Fibroblast of lung (primary cell): ENCODE measurements at regions not wholly inside any gene's neighbourhood (a gene's known extent, or its start where the extent isn't known, plus 50 kb on each side); places are given as distances from the start of the nearest gene placed in this dataset.

ENCODE experiments used
- DNase-seq, 2 donors: peaks; one replicate each; pipeline versions ENCODE4 v3.0.0 to v3.0.0-alpha.2; 2010; ENCODE audit warnings: low read depth in 2 of 2
- H2AFZ ChIP-seq: 2 replicates; pipeline ENCODE4 v1.5.1; 2012; ENCODE audit warnings: low read length, control low read depth, inconsistent platforms
- H3K27ac ChIP-seq: 2 replicates; pipeline ENCODE4 v1.5.1; 2011; ENCODE audit warnings: low read length, control low read depth; ENCODE audit not compliant: insufficient read depth
- H3K27me3 ChIP-seq: 2 replicates; pipeline ENCODE4 v1.5.1; 2011; ENCODE audit warnings: mild to moderate bottlenecking, low read length; ENCODE audit not compliant: control insufficient read depth, insufficient read depth
- H3K36me3 ChIP-seq: 2 replicates; pipeline ENCODE4 v1.5.1; 2011; ENCODE audit warnings: low read length; ENCODE audit not compliant: control insufficient read depth, insufficient read depth
- H3K4me1 ChIP-seq: 2 replicates; pipeline ENCODE4 v1.5.1; 2011; ENCODE audit warnings: low read length; ENCODE audit not compliant: control insufficient read depth, insufficient read depth; ENCODE audit errors: extremely low read depth
- H3K4me2 ChIP-seq: 2 replicates; pipeline ENCODE4 v1.5.1; 2011; ENCODE audit warnings: low read length, control low read depth; ENCODE audit not compliant: insufficient read depth; ENCODE audit errors: extremely low read depth
- H3K4me3 ChIP-seq, 4 experiments: fragments of 200-600 bp in 1 of 4; sonication (generic) in 1 of 4; replicated peaks in 1 of 4; 2 replicates each; pipeline ENCODE4 v1.5.1; 2011 to 2016; ENCODE audit warnings: low read length in 4 of 4, low read depth in 3 of 4, mild to moderate bottlenecking in 3 of 4, control low read depth in 2 of 4, inconsistent platforms in 1 of 4, mixed read lengths in 1 of 4; ENCODE audit not compliant: insufficient read depth in 1 of 4; ENCODE audit errors: control extremely low read depth in 1 of 4
- H3K79me2 ChIP-seq: 2 replicates; pipeline ENCODE4 v1.5.1; 2012; ENCODE audit warnings: mild to moderate bottlenecking, low read length, inconsistent platforms; ENCODE audit not compliant: control insufficient read depth, insufficient read depth
- H3K9ac ChIP-seq: 2 replicates; pipeline ENCODE4 v1.5.1; 2011; ENCODE audit warnings: mild to moderate bottlenecking, low read length, control low read depth; ENCODE audit not compliant: insufficient read depth
- H3K9me3 ChIP-seq: 2 replicates; pipeline ENCODE4 v1.5.1; 2012; ENCODE audit warnings: low read depth, low read length; ENCODE audit not compliant: control insufficient read depth, insufficient read depth
- H4K20me1 ChIP-seq: 2 replicates; pipeline ENCODE4 v1.5.1; 2011; ENCODE audit warnings: low read length; ENCODE audit not compliant: control insufficient read depth, insufficient read depth; ENCODE audit errors: extremely low read depth
- EZH2 ChIP-seq: IDR thresholded peaks from 2 replicates; pipeline ENCODE4 v1.5.1; 2012; ENCODE audit warnings: low read length, control low read depth, mild to moderate bottlenecking; ENCODE audit errors: missing control alignments
- TF ChIP-seq, protein P1 (sequence below), 2 donors: IDR thresholded peaks in 1 of 2; conservative IDR thresholded peaks in 1 of 2; 1 replicate in 1 of 2; 2 replicates in 1 of 2; pipeline ENCODE4 v1.5.1; 2011 to 2012; ENCODE audit warnings: low read length in 2 of 2, control low read depth in 1 of 2, inconsistent platforms in 1 of 2, low read depth in 1 of 2, mild to moderate bottlenecking in 1 of 2

GRCh38 chr22:48147404-48147803 is 1385.0 kb downstream of the TBC1D22A start:
- Histone ChIP-seq H2AFZ (no peak overlapping the region), H4K20me1 (no peaks in the 10 kb centered on the region), H3K36me3 (no peaks in the 10 kb centered on the region), H3K27me3 (no peaks in the 10 kb centered on the region), H3K79me2 (no peaks in the 10 kb centered on the region), H3K4me1 (no peaks in the 10 kb centered on the region), H3K4me2 (no peak overlapping the region), H3K27ac (no peak overlapping the region), H3K4me3 (no peak overlapping the region), H3K9ac (no peak overlapping the region), H3K9me3 (no peaks in the 10 kb centered on the region)
- no peak for TF ChIP-seq EZH2
- TF ChIP-seq, protein P1, sequence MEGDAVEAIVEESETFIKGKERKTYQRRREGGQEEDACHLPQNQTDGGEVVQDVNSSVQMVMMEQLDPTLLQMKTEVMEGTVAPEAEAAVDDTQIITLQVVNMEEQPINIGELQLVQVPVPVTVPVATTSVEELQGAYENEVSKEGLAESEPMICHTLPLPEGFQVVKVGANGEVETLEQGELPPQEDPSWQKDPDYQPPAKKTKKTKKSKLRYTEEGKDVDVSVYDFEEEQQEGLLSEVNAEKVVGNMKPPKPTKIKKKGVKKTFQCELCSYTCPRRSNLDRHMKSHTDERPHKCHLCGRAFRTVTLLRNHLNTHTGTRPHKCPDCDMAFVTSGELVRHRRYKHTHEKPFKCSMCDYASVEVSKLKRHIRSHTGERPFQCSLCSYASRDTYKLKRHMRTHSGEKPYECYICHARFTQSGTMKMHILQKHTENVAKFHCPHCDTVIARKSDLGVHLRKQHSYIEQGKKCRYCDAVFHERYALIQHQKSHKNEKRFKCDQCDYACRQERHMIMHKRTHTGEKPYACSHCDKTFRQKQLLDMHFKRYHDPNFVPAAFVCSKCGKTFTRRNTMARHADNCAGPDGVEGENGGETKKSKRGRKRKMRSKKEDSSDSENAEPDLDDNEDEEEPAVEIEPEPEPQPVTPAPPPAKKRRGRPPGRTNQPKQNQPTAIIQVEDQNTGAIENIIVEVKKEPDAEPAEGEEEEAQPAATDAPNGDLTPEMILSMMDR (conservative IDR thresholded peaks at IDR 0.05 in 1 of 2, IDR thresholded peaks at IDR 0.05 in 1 of 2; ENCODE audit: low read depth in 1 of 2, low read length in 2 of 2) = no peak
- no peak for DNase-seq

GRCh38 chr22:48146426-48146825 is 1384.0 kb downstream of the TBC1D22A start:
- Histone ChIP-seq H3K4me3 (no peak overlapping the region), H3K79me2 (no peaks in the 10 kb centered on the region), H3K27me3 (no peaks in the 10 kb centered on the region), H3K9me3 (no peaks in the 10 kb centered on the region), H3K4me2 (no peak overlapping the region), H3K36me3 (no peaks in the 10 kb centered on the region), H3K4me1 (no peaks in the 10 kb centered on the region), H3K9ac (no peak overlapping the region), H2AFZ (no peak overlapping the region), H4K20me1 (no peaks in the 10 kb centered on the region), H3K27ac (no peak overlapping the region)
- DNase-seq = no peak
- TF ChIP-seq, protein P1 (conservative IDR thresholded peaks at IDR 0.05 in 1 of 2, IDR thresholded peaks at IDR 0.05 in 1 of 2; ENCODE audit: low read depth in 1 of 2, low read length in 2 of 2) = no peak
- no peak for TF ChIP-seq EZH2

GRCh38 chr22:48145738-48146137 is 1383.3 kb downstream of the TBC1D22A start:
- DNase-seq = no peak
- H2AFZ ChIP-seq = no peak overlapping the region
- H3K4me2 ChIP-seq = no peak overlapping the region
- no peaks in the 10 kb centered on the region for H3K27me3 ChIP-seq
- H3K9ac ChIP-seq = no peak overlapping the region
- no peaks in the 10 kb centered on the region for H3K9me3 ChIP-seq
- no peaks in the 10 kb centered on the region for H4K20me1 ChIP-seq
- H3K36me3 ChIP-seq = no peaks in the 10 kb centered on the region
- no peaks in the 10 kb centered on the region for H3K79me2 ChIP-seq
- no peaks in the 10 kb centered on the region for H3K4me1 ChIP-seq
- TF ChIP-seq, protein P1 (conservative IDR thresholded peaks at IDR 0.05 in 1 of 2, IDR thresholded peaks at IDR 0.05 in 1 of 2; ENCODE audit: low read depth in 1 of 2, low read length in 2 of 2) = no peak
- no peak for TF ChIP-seq EZH2
- no peak overlapping the region for H3K27ac ChIP-seq
- H3K4me3 ChIP-seq = no peak overlapping the region
